ENCODE measurements at regions not wholly inside any gene's neighbourhood (a gene's known extent, or its start where the extent isn't known, plus 50 kb on each side); places are given as distances from the start of the nearest gene placed in this dataset.

DNA sequence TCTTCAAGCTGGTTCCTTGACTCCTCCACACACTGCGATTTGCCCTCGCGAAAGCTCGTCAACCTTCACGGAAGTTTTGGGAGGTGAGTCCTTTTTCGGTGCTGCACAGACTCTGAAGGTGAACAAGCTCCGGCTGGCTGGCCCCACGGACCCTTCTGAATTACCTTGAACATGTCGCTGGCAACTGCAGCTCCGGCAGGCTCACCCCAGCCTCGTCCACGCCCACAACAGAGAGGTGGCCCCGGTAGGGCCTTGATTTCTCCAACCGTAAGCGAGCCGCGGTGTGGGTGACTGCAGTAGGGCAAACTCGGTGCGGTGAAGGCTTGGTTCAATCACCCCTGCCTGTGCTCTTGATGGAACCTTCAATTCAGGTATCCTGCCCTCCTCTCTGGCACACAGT is 1020.7 kb upstream of the GOT2 start:
- TF ChIP-seq ESRRA (IDR thresholded peaks at IDR 0.05; ENCODE audit: borderline replicate concordance, low read depth): no peak
- TF ChIP-seq, protein P1, sequence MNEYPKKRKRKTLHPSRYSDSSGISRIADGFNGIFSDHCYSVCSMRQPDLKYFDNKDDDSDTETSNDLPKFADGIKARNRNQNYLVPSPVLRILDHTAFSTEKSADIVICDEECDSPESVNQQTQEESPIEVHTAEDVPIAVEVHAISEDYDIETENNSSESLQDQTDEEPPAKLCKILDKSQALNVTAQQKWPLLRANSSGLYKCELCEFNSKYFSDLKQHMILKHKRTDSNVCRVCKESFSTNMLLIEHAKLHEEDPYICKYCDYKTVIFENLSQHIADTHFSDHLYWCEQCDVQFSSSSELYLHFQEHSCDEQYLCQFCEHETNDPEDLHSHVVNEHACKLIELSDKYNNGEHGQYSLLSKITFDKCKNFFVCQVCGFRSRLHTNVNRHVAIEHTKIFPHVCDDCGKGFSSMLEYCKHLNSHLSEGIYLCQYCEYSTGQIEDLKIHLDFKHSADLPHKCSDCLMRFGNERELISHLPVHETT (CRISPR knock-in tag; conservative IDR thresholded peaks at IDR 0.05 in 1 of 2, IDR thresholded peaks at IDR 0.05 in 1 of 2): no peak
